ENCODE measurements at regions not wholly inside any gene's neighbourhood (a gene's known extent, or its start where the extent isn't known, plus 50 kb on each side); places are given as distances from the start of the nearest gene placed in this dataset.

GRCh38 chr9:13396418-13396817, 116.9 kb upstream of the MPDZ start:
- no peak for TF ChIP-seq POLR2AphosphoS5 (IDR thresholded peaks at IDR 0.05)
- intact Hi-C loops (cut with DNase I) = no loop called here
- Histone ChIP-seq H3K36me3 (no peaks in the 10 kb centered on the region), H3K9me3 (peaks cover 0 to 7% (median 3%) of the 10 kb centered on the region in 4 donors), H3K4me3 (no peak overlapping the region), H3K4me1 (no peaks in the 10 kb centered on the region), H3K27ac (replicated peaks in 1 of 4) (no peak overlapping the region), H3K27me3 (no peaks in the 10 kb centered on the region)
- WGBS = 96% methylated on average over 4 of the region's 4 CpGs
- DNase-seq (ENCODE audit: extremely low spot score) = no peak

- no peak for DNase-seq (ENCODE audit: extremely low spot score)
- Histone ChIP-seq H3K4me1 (no peaks in the 10 kb centered on the region), H3K27me3 (no peaks in the 10 kb centered on the region), H3K27ac (replicated peaks in 1 of 4) (no peak overlapping the region), H3K4me3 (no peak overlapping the region), H3K36me3 (no peaks in the 10 kb centered on the region), H3K9me3 (peaks cover 0 to 12% (median 11%) of the 10 kb centered on the region in 4 donors)
- TF ChIP-seq EP300 (IDR thresholded peaks at IDR 0.05) = no peak
- intact Hi-C loops (cut with DNase I) = no loop called here
Measured at GRCh38 chr9:13395156-13395555, 115.7 kb upstream of the MPDZ start.

GRCh38 chr9:13388157-13388556, 108.7 kb upstream of the MPDZ start:
- intact Hi-C loops (cut with DNase I) = no loop called here
- TF ChIP-seq, protein P1, sequence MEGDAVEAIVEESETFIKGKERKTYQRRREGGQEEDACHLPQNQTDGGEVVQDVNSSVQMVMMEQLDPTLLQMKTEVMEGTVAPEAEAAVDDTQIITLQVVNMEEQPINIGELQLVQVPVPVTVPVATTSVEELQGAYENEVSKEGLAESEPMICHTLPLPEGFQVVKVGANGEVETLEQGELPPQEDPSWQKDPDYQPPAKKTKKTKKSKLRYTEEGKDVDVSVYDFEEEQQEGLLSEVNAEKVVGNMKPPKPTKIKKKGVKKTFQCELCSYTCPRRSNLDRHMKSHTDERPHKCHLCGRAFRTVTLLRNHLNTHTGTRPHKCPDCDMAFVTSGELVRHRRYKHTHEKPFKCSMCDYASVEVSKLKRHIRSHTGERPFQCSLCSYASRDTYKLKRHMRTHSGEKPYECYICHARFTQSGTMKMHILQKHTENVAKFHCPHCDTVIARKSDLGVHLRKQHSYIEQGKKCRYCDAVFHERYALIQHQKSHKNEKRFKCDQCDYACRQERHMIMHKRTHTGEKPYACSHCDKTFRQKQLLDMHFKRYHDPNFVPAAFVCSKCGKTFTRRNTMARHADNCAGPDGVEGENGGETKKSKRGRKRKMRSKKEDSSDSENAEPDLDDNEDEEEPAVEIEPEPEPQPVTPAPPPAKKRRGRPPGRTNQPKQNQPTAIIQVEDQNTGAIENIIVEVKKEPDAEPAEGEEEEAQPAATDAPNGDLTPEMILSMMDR (IDR thresholded peaks at IDR 0.05) = no peak
- TF ChIP-seq POLR2AphosphoS5 (IDR thresholded peaks at IDR 0.05) (peak in 1 of 2 donors; percentile 39), EP300 (IDR thresholded peaks at IDR 0.05) (no peak), POLR2A (IDR thresholded peaks at IDR 0.05; ENCODE audit: low read depth) (no peak)

DNA sequence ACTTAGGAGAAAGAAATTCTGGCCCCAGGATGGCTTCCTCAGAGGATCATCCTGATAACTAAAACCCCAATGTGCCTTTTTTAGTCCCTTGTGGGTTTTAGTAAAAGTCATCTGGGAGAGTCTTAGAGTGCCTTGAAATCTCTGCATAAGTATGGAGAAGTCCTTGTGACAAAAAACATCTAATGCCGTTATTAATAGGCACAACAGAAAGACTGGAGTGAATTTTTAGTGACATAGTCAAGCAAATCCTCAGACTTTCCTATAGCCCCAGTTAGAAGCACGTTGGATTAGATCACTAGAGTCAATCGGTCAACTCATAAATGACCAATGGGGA, 108.2 kb upstream of the MPDZ start:
- TF ChIP-seq, protein P1 (IDR thresholded peaks at IDR 0.05) = no peak
- TF ChIP-seq POLR2AphosphoS5 (IDR thresholded peaks at IDR 0.05) = no peak
- no peak for TF ChIP-seq EP300 (IDR thresholded peaks at IDR 0.05)
- no peak for TF ChIP-seq POLR2A (IDR thresholded peaks at IDR 0.05; ENCODE audit: low read depth)
- intact Hi-C loops (cut with DNase I) = no loop called here
- Histone ChIP-seq H3K9me3 (peaks cover 0 to 22% (median 12%) of the 10 kb centered on the region in 4 donors), H3K4me3 (no peak overlapping the region), H3K36me3 (no peaks in the 10 kb centered on the region), H3K27me3 (no peaks in the 10 kb centered on the region), H3K4me1 (peaks cover 5 to 24% (median 12%) of the 10 kb centered on the region in 4 donors), H3K27ac (replicated peaks in 1 of 4) (peak overlapping the region; percentile 26 to 71 (median 44))
- DNase-seq (ENCODE audit: extremely low spot score) = no peak
- WGBS = 53% methylated on average over 3 of the region's 3 CpGs

More at GRCh38 chr9:13388157-13388556, 108.7 kb upstream of the MPDZ start:
- no peak for DNase-seq (ENCODE audit: extremely low spot score)
- Histone ChIP-seq H3K4me3 (no peak overlapping the region), H3K36me3 (no peaks in the 10 kb centered on the region), H3K4me1 (peaks cover 5 to 24% (median 12%) of the 10 kb centered on the region in 4 donors), H3K9me3 (peaks cover 0 to 22% (median 12%) of the 10 kb centered on the region in 4 donors), H3K27ac (replicated peaks in 1 of 4) (peak overlapping the region; percentile 26 to 71 (median 44)), H3K27me3 (no peaks in the 10 kb centered on the region)
- WGBS = 28% methylated on average over 1 of the region's 1 CpG

GRCh38 chr9:13386935-13387733, 107.6 kb upstream of the MPDZ start:
- peaks cover 5 to 24% (median 12%) of the 10 kb centered on the region in 4 donors for H3K4me1 ChIP-seq
- H3K4me3 ChIP-seq = no peak overlapping the region
- no peak for DNase-seq (ENCODE audit: extremely low spot score)
- 51% methylated on average over 4 of the region's 4 CpGs for WGBS
- H3K9me3 ChIP-seq = peaks cover 0 to 22% (median 12%) of the 10 kb centered on the region in 4 donors
- TF ChIP-seq EP300 (IDR thresholded peaks at IDR 0.05) = no peak
- no peak for TF ChIP-seq POLR2AphosphoS5 (IDR thresholded peaks at IDR 0.05)
- TF ChIP-seq POLR2A (IDR thresholded peaks at IDR 0.05; ENCODE audit: low read depth) = no peak
- TF ChIP-seq, protein P1 (IDR thresholded peaks at IDR 0.05) = no peak
- intact Hi-C loops (cut with DNase I) = no loop called here
- H3K36me3 ChIP-seq = no peaks in the 10 kb centered on the region
- peak overlapping the region; percentile 26 to 71 (median 44) for H3K27ac ChIP-seq (replicated peaks in 1 of 4)
- H3K27me3 ChIP-seq = no peaks in the 10 kb centered on the region

Measured in esophagus muscularis mucosa (tissue), 4 donors.